ENCODE measurements at regions not wholly inside any gene's neighbourhood (a gene's known extent, or its start where the extent isn't known, plus 50 kb on each side); places are given as distances from the start of the nearest gene placed in this dataset.

DNA sequence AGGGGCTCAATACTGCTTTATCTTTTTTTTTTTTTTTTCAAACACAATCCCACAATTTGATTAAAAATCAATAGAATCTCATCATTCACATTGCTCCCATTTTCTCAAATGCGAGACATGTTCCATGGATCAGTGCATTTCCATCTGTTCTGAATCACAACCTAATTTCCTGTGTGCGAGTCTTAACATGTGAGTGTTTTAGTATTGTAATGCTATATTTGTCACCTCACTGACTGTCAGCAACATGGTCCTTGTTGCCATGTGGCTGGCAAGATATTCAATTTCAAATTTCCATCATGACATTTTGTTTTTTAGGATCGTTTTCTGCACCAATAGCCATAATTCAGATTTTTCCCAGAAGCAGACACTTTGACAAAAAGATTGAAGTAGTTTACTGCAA is 233.2 kb upstream of the PRDM9 start:
- TF ChIP-seq BHLHE40 (IDR thresholded peaks at IDR 0.05; ENCODE audit: borderline replicate concordance) = no peak
- TF ChIP-seq SP1 (IDR thresholded peaks at IDR 0.05) = no peak
- no peak for TF ChIP-seq FOXK2 (IDR thresholded peaks at IDR 0.05)
- no peak for TF ChIP-seq HDGF (IDR thresholded peaks at IDR 0.05; ENCODE audit: borderline replicate concordance)
- TF ChIP-seq NFRKB (IDR thresholded peaks at IDR 0.05) = no peak
- no peak for TF ChIP-seq SUZ12 (IDR thresholded peaks at IDR 0.05)
- no peak for TF ChIP-seq FOXM1 (IDR thresholded peaks at IDR 0.05; ENCODE audit: borderline replicate concordance)
- no peak for TF ChIP-seq PKNOX1 (IDR thresholded peaks at IDR 0.05)
- no peak for TF ChIP-seq ARNT (IDR thresholded peaks at IDR 0.05)
- no peak for TF ChIP-seq L3MBTL2 (conservative IDR thresholded peaks at IDR 0.05)

Data from HEK293T (cell line).